CD4-positive, alpha-beta T cell (primary cell): ENCODE measurements at regions not wholly inside any gene's neighbourhood (a gene's known extent, or its start where the extent isn't known, plus 50 kb on each side); places are given as distances from the start of the nearest gene placed in this dataset.

Experiments
- ATAC-seq: fragments of 200-7000 bp; cut with Tn5 transposase; one replicate; pipeline ENCODE4 v1.10.0; 2022; ENCODE audit warnings: mild to moderate bottlenecking; ENCODE audit not compliant: poor library complexity
- CTCF ChIA-PET: fragments of 350-600 bp; sonication (Branson Sonifier 250); formaldehyde crosslinking; loops from one replicate; lab custom pipeline; 2021; ENCODE audit warnings: antibody characterized with exemption, inconsistent platforms; lab: Charles Lee
- POLR2A ChIA-PET: fragments of 350-600 bp; sonication (Branson Sonifier 250); formaldehyde crosslinking; loops from one replicate; lab custom pipeline; 2021; ENCODE audit warnings: antibody characterized with exemption, inconsistent platforms; lab: Charles Lee
- DNase-seq, 14 experiments: peaks; one replicate each; pipeline ENCODE4 v3.0.0-alpha.2; 2013 to 2020; ENCODE audit warnings: mixed read lengths in 2 of 14
- H3K27ac ChIP-seq, 2 donors: one replicate each; pipeline versions ENCODE4 v1.5.1 to v1.7.0; 2013; ENCODE audit warnings: low read length in 2 of 2, low read depth in 1 of 2, mild to moderate bottlenecking in 1 of 2
- H3K27me3 ChIP-seq, 2 experiments: 1 replicate in 1 of 2; 2 replicates in 1 of 2; pipeline versions ENCODE4 v1.6.1 to v1.7.0; 2013; ENCODE audit warnings: low read length in 2 of 2, control low read depth in 1 of 2, mild to moderate bottlenecking in 1 of 2, moderate library complexity in 1 of 2; ENCODE audit not compliant: insufficient read depth in 2 of 2, control insufficient read depth in 1 of 2
- H3K36me3 ChIP-seq: one replicate; pipeline ENCODE4 v1.6.1; 2013; ENCODE audit warnings: low read length, control low read depth; ENCODE audit not compliant: insufficient read depth
- H3K4me1 ChIP-seq: one replicate; pipeline ENCODE4 v1.6.1; 2013; ENCODE audit warnings: low read length, control low read depth; ENCODE audit not compliant: insufficient read depth
- H3K4me3 ChIP-seq: one replicate; pipeline ENCODE4 v1.5.1; 2013; ENCODE audit warnings: mild to moderate bottlenecking, low read length, moderate library complexity
- H3K9me3 ChIP-seq, 2 experiments: 1 replicate in 1 of 2; 2 replicates in 1 of 2; pipeline versions ENCODE4 v1.6.1 to v1.7.0; 2013; ENCODE audit warnings: low read length in 2 of 2, mild to moderate bottlenecking in 2 of 2, control low read depth in 1 of 2, moderate library complexity in 1 of 2; ENCODE audit not compliant: control insufficient read depth in 1 of 2, insufficient read depth in 1 of 2
- H3K27ac Mint-ChIP-seq: one replicate; pipeline ENCODE4 v1.8.0; 2020; ENCODE audit warnings: mixed read lengths
- H3K27me3 Mint-ChIP-seq: one replicate; pipeline ENCODE4 v1.8.0; 2021; ENCODE audit warnings: mixed read lengths
- H3K36me3 Mint-ChIP-seq: one replicate; pipeline ENCODE4 v1.8.0; 2021; ENCODE audit warnings: low read depth, mixed read lengths
- H3K4me1 Mint-ChIP-seq: one replicate; pipeline ENCODE4 v1.8.0; 2021; ENCODE audit warnings: low read depth, mixed read lengths
- H3K4me3 Mint-ChIP-seq: one replicate; pipeline ENCODE4 v1.8.0; 2020; ENCODE audit warnings: mild to moderate bottlenecking, mixed read lengths
- H3K9me3 Mint-ChIP-seq: one replicate; pipeline ENCODE4 v1.8.0; 2020; ENCODE audit warnings: mixed read lengths
- intact Hi-C, 2 experiments: fragments of 100-400 bp; cut with DNase I in 1 of 2; cut with micrococcal nuclease in 1 of 2; formaldehyde crosslinking; loops; one replicate each; pipeline versions ENCODE4 v1.15.1 to v1.9.0; 2023 to 2025; cut with DNase I, micrococcal nuclease
- TF ChIP-seq, protein P1 (sequence below): fragments of 200-600 bp; IDR thresholded peaks from one replicate; pipeline ENCODE4 v1.8.0; 2022; ENCODE audit warnings: antibody characterized with exemption, mild to moderate bottlenecking

- Mint-ChIP-seq H3K9me3 (peaks cover 16% of the 10 kb centered on the region), H3K4me1 (no peaks in the 10 kb centered on the region), H3K4me3 (no peak overlapping the region), H3K27ac (no peak overlapping the region), H3K36me3 (no peaks in the 10 kb centered on the region), H3K27me3 (no peaks in the 10 kb centered on the region)
- Histone ChIP-seq H3K4me1 (no peaks in the 10 kb centered on the region), H3K36me3 (no peaks in the 10 kb centered on the region), H3K4me3 (no peak overlapping the region), H3K27me3 (no peaks in the 10 kb centered on the region), H3K27ac (no peak overlapping the region), H3K9me3 (peaks cover 8 to 11% of the 10 kb centered on the region in 2 experiments)
- ChIA-PET CTCF (no interaction called here), POLR2A (no interaction called here)
- ATAC-seq (no peak), DNase-seq (no peak)
- intact Hi-C loops = no loop called here
- TF ChIP-seq, protein P1, sequence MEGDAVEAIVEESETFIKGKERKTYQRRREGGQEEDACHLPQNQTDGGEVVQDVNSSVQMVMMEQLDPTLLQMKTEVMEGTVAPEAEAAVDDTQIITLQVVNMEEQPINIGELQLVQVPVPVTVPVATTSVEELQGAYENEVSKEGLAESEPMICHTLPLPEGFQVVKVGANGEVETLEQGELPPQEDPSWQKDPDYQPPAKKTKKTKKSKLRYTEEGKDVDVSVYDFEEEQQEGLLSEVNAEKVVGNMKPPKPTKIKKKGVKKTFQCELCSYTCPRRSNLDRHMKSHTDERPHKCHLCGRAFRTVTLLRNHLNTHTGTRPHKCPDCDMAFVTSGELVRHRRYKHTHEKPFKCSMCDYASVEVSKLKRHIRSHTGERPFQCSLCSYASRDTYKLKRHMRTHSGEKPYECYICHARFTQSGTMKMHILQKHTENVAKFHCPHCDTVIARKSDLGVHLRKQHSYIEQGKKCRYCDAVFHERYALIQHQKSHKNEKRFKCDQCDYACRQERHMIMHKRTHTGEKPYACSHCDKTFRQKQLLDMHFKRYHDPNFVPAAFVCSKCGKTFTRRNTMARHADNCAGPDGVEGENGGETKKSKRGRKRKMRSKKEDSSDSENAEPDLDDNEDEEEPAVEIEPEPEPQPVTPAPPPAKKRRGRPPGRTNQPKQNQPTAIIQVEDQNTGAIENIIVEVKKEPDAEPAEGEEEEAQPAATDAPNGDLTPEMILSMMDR = no peak
These were observed 671.6 kb upstream of the ZP4 start for GRCh38 chr1:238562341-238562740.

DNA sequence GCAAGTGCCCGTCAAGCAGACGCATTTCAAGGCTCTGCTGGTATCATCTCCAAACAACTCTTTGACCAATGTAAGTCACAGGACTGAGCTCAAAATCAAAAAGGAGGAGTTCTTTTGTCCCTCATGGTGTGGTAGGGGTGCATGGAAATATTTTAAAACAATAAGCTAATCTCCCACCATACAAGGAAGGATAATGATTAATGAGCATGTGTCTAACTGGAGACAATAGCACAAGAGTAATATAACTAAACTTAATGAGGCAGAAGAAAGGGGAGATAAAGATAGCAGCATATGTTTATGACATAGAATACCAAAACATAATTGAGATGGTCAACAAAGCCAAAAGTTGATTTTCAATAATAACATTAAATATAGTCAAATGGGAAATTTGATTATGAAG lies 668.0 kb upstream of the ZP4 start:
- Histone ChIP-seq H3K4me3 (no peak overlapping the region), H3K27ac (no peak overlapping the region), H3K27me3 (no peaks in the 10 kb centered on the region), H3K9me3 (peaks cover 3 to 4% of the 10 kb centered on the region in 2 experiments), H3K4me1 (no peaks in the 10 kb centered on the region), H3K36me3 (no peaks in the 10 kb centered on the region)
- ATAC-seq (no peak), DNase-seq (no peak)
- H3K27me3 Mint-ChIP-seq = no peaks in the 10 kb centered on the region
- no peaks in the 10 kb centered on the region for H3K36me3 Mint-ChIP-seq
- H3K4me1 Mint-ChIP-seq = no peaks in the 10 kb centered on the region
- no peak overlapping the region for H3K27ac Mint-ChIP-seq
- POLR2A ChIA-PET = no interaction called here
- TF ChIP-seq, protein P1 = no peak
- CTCF ChIA-PET = no interaction called here
- H3K9me3 Mint-ChIP-seq = peaks cover 16% of the 10 kb centered on the region
- intact Hi-C loops = no loop called here
- no peak overlapping the region for H3K4me3 Mint-ChIP-seq

GRCh38 chr1:238558156-238558555 lies 667.4 kb upstream of the ZP4 start:
- TF ChIP-seq, protein P1 = no peak
- POLR2A ChIA-PET = no interaction called here
- no peaks in the 10 kb centered on the region for H3K27me3 ChIP-seq
- ATAC-seq = no peak
- no peak overlapping the region for H3K27ac ChIP-seq
- no peak overlapping the region for H3K27ac Mint-ChIP-seq
- H3K36me3 Mint-ChIP-seq = no peaks in the 10 kb centered on the region
- H3K9me3 Mint-ChIP-seq = peaks cover 12% of the 10 kb centered on the region
- no peak overlapping the region for H3K4me3 ChIP-seq
- no peaks in the 10 kb centered on the region for H3K36me3 ChIP-seq
- intact Hi-C loops = no loop called here
- H3K4me1 ChIP-seq = no peaks in the 10 kb centered on the region
- H3K4me1 Mint-ChIP-seq = no peaks in the 10 kb centered on the region
- CTCF ChIA-PET = no interaction called here
- H3K9me3 ChIP-seq = peaks cover 3 to 4% of the 10 kb centered on the region in 2 experiments
- H3K27me3 Mint-ChIP-seq = no peaks in the 10 kb centered on the region
- no peak for DNase-seq
- H3K4me3 Mint-ChIP-seq = no peak overlapping the region
